GM23338 (cell line): ENCODE measurements at regions not wholly inside any gene's neighbourhood (a gene's known extent, or its start where the extent isn't known, plus 50 kb on each side); places are given as distances from the start of the nearest gene placed in this dataset.

Experiments used
- ATAC-seq: fragments of 200-7000 bp; cut with Tn5 transposase; 3 replicates; pipeline ENCODE4 v1.9.1; 2020
- DNase-seq: peaks from one replicate; pipeline ENCODE4 v3.0.0-alpha.2; 2015; ENCODE audit warnings: low spot score
- H2AFZ ChIP-seq: fragments of 200-600 bp; sonication (generic); 2 replicates; pipeline ENCODE4 v1.8.0; 2016; ENCODE audit warnings: antibody characterized with exemption, mild to moderate bottlenecking, moderate library complexity
- H3F3A ChIP-seq: fragments of 200-600 bp; sonication (generic); replicated peaks from 2 replicates; pipeline ENCODE4 v1.8.0; 2017; ENCODE audit warnings: antibody characterized with exemption, mixed run types, low read depth
- H3K27ac ChIP-seq: fragments of 200-600 bp; sonication (generic); 2 replicates; pipeline ENCODE4 v1.6.1; 2016; ENCODE audit warnings: low read depth
- H3K27me3 ChIP-seq: fragments of 200-600 bp; sonication (generic); 2 replicates; pipeline ENCODE4 v1.8.0; 2016; ENCODE audit warnings: mild to moderate bottlenecking, mixed run types, moderate library complexity; ENCODE audit not compliant: insufficient read depth
- H3K36me3 ChIP-seq: fragments of 200-600 bp; sonication (generic); 2 replicates; pipeline ENCODE4 v1.8.0; 2016; ENCODE audit warnings: mild to moderate bottlenecking; ENCODE audit not compliant: insufficient read depth
- H3K4me1 ChIP-seq: fragments of 200-600 bp; sonication (generic); 2 replicates; pipeline ENCODE4 v1.8.0; 2016; ENCODE audit warnings: mild to moderate bottlenecking, moderate library complexity; ENCODE audit not compliant: insufficient read depth
- H3K4me2 ChIP-seq: fragments of 200-600 bp; sonication (generic); 2 replicates; pipeline ENCODE4 v1.7.1; 2017; ENCODE audit warnings: mixed run types
- H3K4me3 ChIP-seq: fragments of 200-600 bp; sonication (generic); 2 replicates; pipeline ENCODE4 v1.6.1; 2016; ENCODE audit warnings: mixed run types
- H3K79me2 ChIP-seq: fragments of 200-600 bp; sonication (generic); replicated peaks from 2 replicates; pipeline ENCODE4 v1.8.0; 2017; ENCODE audit warnings: mild to moderate bottlenecking; ENCODE audit not compliant: insufficient read depth
- H3K9me2 ChIP-seq: fragments of 200-600 bp; sonication (generic); 2 replicates; pipeline ENCODE4 v1.8.0; 2017; ENCODE audit not compliant: insufficient read depth
- H4K20me1 ChIP-seq: fragments of 200-600 bp; sonication (generic); replicated peaks from 2 replicates; pipeline ENCODE4 v1.8.0; 2017; ENCODE audit warnings: mild to moderate bottlenecking; ENCODE audit not compliant: insufficient read depth
- H3K27ac Mint-ChIP-seq: 2 replicates; pipeline ENCODE4 v1.8.0; 2020; ENCODE audit warnings: inconsistent platforms, mild to moderate bottlenecking, moderate library complexity, mixed read lengths
- H3K27me3 Mint-ChIP-seq: 3 replicates; pipeline ENCODE4 v1.8.0; 2022; ENCODE audit warnings: low read depth, mild to moderate bottlenecking, moderate library complexity, mixed read lengths, inconsistent platforms; ENCODE audit not compliant: insufficient read depth, poor library complexity
- H3K36me3 Mint-ChIP-seq: 3 replicates; pipeline ENCODE4 v1.8.0; 2021; ENCODE audit warnings: low read depth, mild to moderate bottlenecking, inconsistent platforms, moderate library complexity, mixed read lengths
- H3K4me1 Mint-ChIP-seq: 3 replicates; pipeline ENCODE4 v1.8.0; 2020; ENCODE audit warnings: mild to moderate bottlenecking, inconsistent platforms, mixed read lengths
- H3K4me3 Mint-ChIP-seq: 3 replicates; pipeline ENCODE4 v1.8.0; 2021; ENCODE audit warnings: moderate library complexity, mild to moderate bottlenecking, inconsistent platforms, mixed read lengths
- H3K9me3 Mint-ChIP-seq: 3 replicates; pipeline ENCODE4 v1.8.0; 2020; ENCODE audit warnings: moderate library complexity, mild to moderate bottlenecking, inconsistent platforms, mixed read lengths
- CREB1 ChIP-seq: fragments of 250-450 bp; sonication (Bioruptor Pico); IDR thresholded peaks from 2 replicates; pipeline ENCODE4 v1.5.0; 2020; ENCODE audit warnings: low read depth, mild to moderate bottlenecking, moderate library complexity
- EZH2 ChIP-seq: fragments of 200-600 bp; sonication (generic); IDR thresholded peaks from one replicate; pipeline ENCODE4 v1.8.0; 2017; ENCODE audit warnings: antibody characterized with exemption, mild to moderate bottlenecking, low read depth; ENCODE audit not compliant: unreplicated experiment
- EZH2phosphoT487 ChIP-seq: fragments of 200-600 bp; sonication (generic); IDR thresholded peaks from one replicate; pipeline ENCODE4 v1.8.1; 2018; ENCODE audit warnings: antibody characterized with exemption; ENCODE audit not compliant: unreplicated experiment
- JUNB ChIP-seq: IDR thresholded peaks from one replicate; pipeline ENCODE4 v1.6.1; 2016; ENCODE audit warnings: antibody characterized with exemption; ENCODE audit not compliant: unreplicated experiment
- NANOG ChIP-seq: IDR thresholded peaks from 2 replicates; pipeline ENCODE4 v1.6.1; 2016; ENCODE audit warnings: antibody characterized with exemption, borderline replicate concordance
- POLR2AphosphoS5 ChIP-seq: IDR thresholded peaks from 2 replicates; pipeline ENCODE4 v1.6.1; 2016; ENCODE audit warnings: antibody characterized with exemption, low read depth
- STAT1 ChIP-seq: IDR thresholded peaks from one replicate; pipeline ENCODE4 v1.6.1; 2016; ENCODE audit warnings: antibody characterized with exemption; ENCODE audit not compliant: unreplicated experiment
- ZNF114 ChIP-seq: fragments of 250-450 bp; sonication (Bioruptor Pico); IDR thresholded peaks from 2 replicates; pipeline ENCODE4 v1.5.0; 2020; ENCODE audit warnings: mild to moderate bottlenecking, moderate library complexity
- ZNF331 ChIP-seq: fragments of 250-450 bp; sonication (Bioruptor Pico); IDR thresholded peaks from 2 replicates; pipeline ENCODE4 v1.5.0; 2020; ENCODE audit warnings: low read depth, mild to moderate bottlenecking, moderate library complexity
- TF ChIP-seq, protein P1 (sequence below): fragments of 250-450 bp; sonication (Bioruptor Pico); IDR thresholded peaks from 2 replicates; pipeline ENCODE4 v1.5.0; 2020; ENCODE audit warnings: mild to moderate bottlenecking, moderate library complexity
- TF ChIP-seq, protein P2 (sequence below): IDR thresholded peaks from 2 replicates; pipeline ENCODE4 v1.6.1; 2016; ENCODE audit warnings: antibody characterized with exemption
- TF ChIP-seq, protein P3 (sequence below), 2 experiments: fragments of 200-600 bp in 1 of 2; sonication (generic) in 1 of 2; conservative IDR thresholded peaks; 2 replicates each; pipeline versions ENCODE4 v1.5.1 to v1.6.1; 2016 to 2017; ENCODE audit warnings: antibody characterized with exemption in 2 of 2, low read depth in 2 of 2, mild to moderate bottlenecking in 2 of 2, moderate library complexity in 1 of 2
- TF ChIP-seq, protein P4 (sequence below): IDR thresholded peaks from one replicate; pipeline ENCODE4 v1.6.1; 2018; ENCODE audit warnings: antibody characterized with exemption; ENCODE audit not compliant: unreplicated experiment

DNA sequence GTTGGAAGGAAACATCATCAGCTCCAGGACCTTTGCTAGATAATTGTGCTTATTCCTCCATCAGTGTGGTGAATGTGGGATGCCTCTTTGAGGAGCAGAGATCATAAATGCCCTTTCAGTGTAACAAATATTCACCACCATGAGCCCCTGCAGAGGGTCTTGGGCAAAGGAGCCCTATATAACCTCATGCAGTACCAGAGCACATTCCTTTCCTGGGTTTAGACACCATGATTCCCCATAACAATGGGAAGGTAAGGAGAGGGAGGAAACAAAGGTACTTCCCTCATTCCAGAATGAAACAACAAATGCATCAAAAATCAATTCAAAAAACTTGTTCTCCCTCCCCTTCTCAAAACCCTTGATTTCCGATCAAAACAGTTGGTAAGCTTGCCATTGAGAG is 103.4 kb upstream of the PROX1 start:
- Mint-ChIP-seq H3K27me3 (no peaks in the 10 kb centered on the region), H3K4me1 (peaks cover 5% of the 10 kb centered on the region; the same call in 1 of the 3 replicates), H3K9me3 (no peaks in the 10 kb centered on the region; the same call in 2 of the 3 replicates), H3K4me3 (no peak overlapping the region), H3K36me3 (no peaks in the 10 kb centered on the region), H3K27ac (no peak overlapping the region)
- Histone ChIP-seq H3K4me1 (peaks cover 5% of the 10 kb centered on the region; the same call in 1 of the 2 replicates), H3F3A (no peaks in the 10 kb centered on the region), H3K79me2 (no peaks in the 10 kb centered on the region), H3K4me3 (no peak overlapping the region), H3K27me3 (no peaks in the 10 kb centered on the region), H3K9me2 (no peaks in the 10 kb centered on the region), H3K27ac (no peak overlapping the region), H2AFZ (no peak overlapping the region), H3K36me3 (no peaks in the 10 kb centered on the region), H4K20me1 (no peaks in the 10 kb centered on the region), H3K4me2 (no peak overlapping the region)
- TF ChIP-seq ZNF114 (CRISPR knock-in tag) (no peak), ZNF331 (CRISPR knock-in tag) (no peak), POLR2AphosphoS5 (no peak), EZH2phosphoT487 (no peak), CREB1 (no peak), EZH2 (no peak), NANOG (no peak), JUNB (no peak), STAT1 (no peak)
- TF ChIP-seq, protein P1, sequence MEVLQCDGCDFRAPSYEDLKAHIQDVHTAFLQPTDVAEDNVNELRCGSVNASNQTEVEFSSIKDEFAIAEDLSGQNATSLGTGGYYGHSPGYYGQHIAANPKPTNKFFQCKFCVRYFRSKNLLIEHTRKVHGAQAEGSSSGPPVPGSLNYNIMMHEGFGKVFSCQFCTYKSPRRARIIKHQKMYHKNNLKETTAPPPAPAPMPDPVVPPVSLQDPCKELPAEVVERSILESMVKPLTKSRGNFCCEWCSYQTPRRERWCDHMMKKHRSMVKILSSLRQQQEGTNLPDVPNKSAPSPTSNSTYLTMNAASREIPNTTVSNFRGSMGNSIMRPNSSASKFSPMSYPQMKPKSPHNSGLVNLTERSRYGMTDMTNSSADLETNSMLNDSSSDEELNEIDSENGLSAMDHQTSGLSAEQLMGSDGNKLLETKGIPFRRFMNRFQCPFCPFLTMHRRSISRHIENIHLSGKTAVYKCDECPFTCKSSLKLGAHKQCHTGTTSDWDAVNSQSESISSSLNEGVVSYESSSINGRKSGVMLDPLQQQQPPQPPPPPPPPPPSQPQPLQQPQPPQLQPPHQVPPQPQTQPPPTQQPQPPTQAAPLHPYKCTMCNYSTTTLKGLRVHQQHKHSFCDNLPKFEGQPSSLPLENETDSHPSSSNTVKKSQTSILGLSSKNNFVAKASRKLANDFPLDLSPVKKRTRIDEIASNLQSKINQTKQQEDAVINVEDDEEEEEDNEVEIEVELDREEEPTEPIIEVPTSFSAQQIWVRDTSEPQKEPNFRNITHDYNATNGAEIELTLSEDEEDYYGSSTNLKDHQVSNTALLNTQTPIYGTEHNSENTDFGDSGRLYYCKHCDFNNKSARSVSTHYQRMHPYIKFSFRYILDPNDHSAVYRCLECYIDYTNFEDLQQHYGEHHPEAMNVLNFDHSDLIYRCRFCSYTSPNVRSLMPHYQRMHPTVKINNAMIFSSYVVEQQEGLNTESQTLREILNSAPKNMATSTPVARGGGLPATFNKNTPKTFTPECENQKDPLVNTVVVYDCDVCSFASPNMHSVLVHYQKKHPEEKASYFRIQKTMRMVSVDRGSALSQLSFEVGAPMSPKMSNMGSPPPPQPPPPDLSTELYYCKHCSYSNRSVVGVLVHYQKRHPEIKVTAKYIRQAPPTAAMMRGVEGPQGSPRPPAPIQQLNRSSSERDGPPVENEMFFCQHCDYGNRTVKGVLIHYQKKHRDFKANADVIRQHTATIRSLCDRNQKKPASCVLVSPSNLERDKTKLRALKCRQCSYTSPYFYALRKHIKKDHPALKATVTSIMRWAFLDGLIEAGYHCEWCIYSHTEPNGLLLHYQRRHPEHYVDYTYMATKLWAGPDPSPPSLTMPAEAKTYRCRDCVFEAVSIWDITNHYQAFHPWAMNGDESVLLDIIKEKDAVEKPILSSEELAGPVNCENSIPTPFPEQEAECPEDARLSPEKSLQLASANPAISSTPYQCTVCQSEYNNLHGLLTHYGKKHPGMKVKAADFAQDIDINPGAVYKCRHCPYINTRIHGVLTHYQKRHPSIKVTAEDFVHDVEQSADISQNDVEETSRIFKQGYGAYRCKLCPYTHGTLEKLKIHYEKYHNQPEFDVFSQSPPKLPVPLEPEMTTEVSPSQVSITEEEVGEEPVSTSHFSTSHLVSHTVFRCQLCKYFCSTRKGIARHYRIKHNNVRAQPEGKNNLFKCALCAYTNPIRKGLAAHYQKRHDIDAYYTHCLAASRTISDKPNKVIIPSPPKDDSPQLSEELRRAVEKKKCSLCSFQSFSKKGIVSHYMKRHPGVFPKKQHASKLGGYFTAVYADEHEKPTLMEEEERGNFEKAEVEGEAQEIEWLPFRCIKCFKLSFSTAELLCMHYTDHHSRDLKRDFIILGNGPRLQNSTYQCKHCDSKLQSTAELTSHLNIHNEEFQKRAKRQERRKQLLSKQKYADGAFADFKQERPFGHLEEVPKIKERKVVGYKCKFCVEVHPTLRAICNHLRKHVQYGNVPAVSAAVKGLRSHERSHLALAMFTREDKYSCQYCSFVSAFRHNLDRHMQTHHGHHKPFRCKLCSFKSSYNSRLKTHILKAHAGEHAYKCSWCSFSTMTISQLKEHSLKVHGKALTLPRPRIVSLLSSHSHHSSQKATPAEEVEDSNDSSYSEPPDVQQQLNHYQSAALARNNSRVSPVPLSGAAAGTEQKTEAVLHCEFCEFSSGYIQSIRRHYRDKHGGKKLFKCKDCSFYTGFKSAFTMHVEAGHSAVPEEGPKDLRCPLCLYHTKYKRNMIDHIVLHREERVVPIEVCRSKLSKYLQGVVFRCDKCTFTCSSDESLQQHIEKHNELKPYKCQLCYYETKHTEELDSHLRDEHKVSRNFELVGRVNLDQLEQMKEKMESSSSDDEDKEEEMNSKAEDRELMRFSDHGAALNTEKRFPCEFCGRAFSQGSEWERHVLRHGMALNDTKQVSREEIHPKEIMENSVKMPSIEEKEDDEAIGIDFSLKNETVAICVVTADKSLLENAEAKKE (CRISPR knock-in tag) = no peak
- TF ChIP-seq, protein P2, sequence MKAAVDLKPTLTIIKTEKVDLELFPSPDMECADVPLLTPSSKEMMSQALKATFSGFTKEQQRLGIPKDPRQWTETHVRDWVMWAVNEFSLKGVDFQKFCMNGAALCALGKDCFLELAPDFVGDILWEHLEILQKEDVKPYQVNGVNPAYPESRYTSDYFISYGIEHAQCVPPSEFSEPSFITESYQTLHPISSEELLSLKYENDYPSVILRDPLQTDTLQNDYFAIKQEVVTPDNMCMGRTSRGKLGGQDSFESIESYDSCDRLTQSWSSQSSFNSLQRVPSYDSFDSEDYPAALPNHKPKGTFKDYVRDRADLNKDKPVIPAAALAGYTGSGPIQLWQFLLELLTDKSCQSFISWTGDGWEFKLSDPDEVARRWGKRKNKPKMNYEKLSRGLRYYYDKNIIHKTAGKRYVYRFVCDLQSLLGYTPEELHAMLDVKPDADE = no peak
- TF ChIP-seq, protein P3, sequence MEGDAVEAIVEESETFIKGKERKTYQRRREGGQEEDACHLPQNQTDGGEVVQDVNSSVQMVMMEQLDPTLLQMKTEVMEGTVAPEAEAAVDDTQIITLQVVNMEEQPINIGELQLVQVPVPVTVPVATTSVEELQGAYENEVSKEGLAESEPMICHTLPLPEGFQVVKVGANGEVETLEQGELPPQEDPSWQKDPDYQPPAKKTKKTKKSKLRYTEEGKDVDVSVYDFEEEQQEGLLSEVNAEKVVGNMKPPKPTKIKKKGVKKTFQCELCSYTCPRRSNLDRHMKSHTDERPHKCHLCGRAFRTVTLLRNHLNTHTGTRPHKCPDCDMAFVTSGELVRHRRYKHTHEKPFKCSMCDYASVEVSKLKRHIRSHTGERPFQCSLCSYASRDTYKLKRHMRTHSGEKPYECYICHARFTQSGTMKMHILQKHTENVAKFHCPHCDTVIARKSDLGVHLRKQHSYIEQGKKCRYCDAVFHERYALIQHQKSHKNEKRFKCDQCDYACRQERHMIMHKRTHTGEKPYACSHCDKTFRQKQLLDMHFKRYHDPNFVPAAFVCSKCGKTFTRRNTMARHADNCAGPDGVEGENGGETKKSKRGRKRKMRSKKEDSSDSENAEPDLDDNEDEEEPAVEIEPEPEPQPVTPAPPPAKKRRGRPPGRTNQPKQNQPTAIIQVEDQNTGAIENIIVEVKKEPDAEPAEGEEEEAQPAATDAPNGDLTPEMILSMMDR (conservative IDR thresholded peaks at IDR 0.05; ENCODE audit: low read depth in 2 of 2) = no peak
- TF ChIP-seq, protein P4, sequence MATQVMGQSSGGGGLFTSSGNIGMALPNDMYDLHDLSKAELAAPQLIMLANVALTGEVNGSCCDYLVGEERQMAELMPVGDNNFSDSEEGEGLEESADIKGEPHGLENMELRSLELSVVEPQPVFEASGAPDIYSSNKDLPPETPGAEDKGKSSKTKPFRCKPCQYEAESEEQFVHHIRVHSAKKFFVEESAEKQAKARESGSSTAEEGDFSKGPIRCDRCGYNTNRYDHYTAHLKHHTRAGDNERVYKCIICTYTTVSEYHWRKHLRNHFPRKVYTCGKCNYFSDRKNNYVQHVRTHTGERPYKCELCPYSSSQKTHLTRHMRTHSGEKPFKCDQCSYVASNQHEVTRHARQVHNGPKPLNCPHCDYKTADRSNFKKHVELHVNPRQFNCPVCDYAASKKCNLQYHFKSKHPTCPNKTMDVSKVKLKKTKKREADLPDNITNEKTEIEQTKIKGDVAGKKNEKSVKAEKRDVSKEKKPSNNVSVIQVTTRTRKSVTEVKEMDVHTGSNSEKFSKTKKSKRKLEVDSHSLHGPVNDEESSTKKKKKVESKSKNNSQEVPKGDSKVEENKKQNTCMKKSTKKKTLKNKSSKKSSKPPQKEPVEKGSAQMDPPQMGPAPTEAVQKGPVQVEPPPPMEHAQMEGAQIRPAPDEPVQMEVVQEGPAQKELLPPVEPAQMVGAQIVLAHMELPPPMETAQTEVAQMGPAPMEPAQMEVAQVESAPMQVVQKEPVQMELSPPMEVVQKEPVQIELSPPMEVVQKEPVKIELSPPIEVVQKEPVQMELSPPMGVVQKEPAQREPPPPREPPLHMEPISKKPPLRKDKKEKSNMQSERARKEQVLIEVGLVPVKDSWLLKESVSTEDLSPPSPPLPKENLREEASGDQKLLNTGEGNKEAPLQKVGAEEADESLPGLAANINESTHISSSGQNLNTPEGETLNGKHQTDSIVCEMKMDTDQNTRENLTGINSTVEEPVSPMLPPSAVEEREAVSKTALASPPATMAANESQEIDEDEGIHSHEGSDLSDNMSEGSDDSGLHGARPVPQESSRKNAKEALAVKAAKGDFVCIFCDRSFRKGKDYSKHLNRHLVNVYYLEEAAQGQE = no peak
- DNase-seq = peak; percentile 27
- peak; percentile 77 for ATAC-seq
